Keratinocyte (primary cell): ENCODE measurements at regions not wholly inside any gene's neighbourhood (a gene's known extent, or its start where the extent isn't known, plus 50 kb on each side); places are given as distances from the start of the nearest gene placed in this dataset.
"Not testable (repeated sequence)": the region's sequence is repeated elsewhere in the genome, so short reads cannot be mapped to it uniquely, and the experiment has no call there.

Experiments used
- DNase-seq: peaks from one replicate; pipeline ENCODE4 v3.0.0-alpha.2; 2011; ENCODE audit warnings: low read depth, missing footprints, low spot score
- FAIRE-seq: peaks from 2 replicates; lab custom pipeline; 2011; peaks lifted over from hg19 to GRCh38; lab: Jason Lieb, UNC
- H2AFZ ChIP-seq: 2 replicates; pipeline ENCODE4 v1.6.0; 2012; ENCODE audit warnings: low read length, control low read depth, inconsistent platforms; ENCODE audit not compliant: control insufficient read depth
- H3K27ac ChIP-seq: 2 replicates; pipeline ENCODE4 v1.5.1; 2011; ENCODE audit warnings: low read length; ENCODE audit not compliant: control insufficient read depth, insufficient read depth
- H3K27me3 ChIP-seq: 3 replicates; pipeline ENCODE4 v1.6.0; 2011; ENCODE audit warnings: low read length; ENCODE audit not compliant: control insufficient read depth, insufficient read depth; ENCODE audit errors: extremely low read depth
- H3K36me3 ChIP-seq, 2 experiments: 2 replicates in 1 of 2; 3 replicates in 1 of 2; pipeline ENCODE4 v1.5.1; 2011; ENCODE audit warnings: low read length in 2 of 2, mild to moderate bottlenecking in 1 of 2; ENCODE audit not compliant: control insufficient read depth in 2 of 2, insufficient read depth in 2 of 2; ENCODE audit errors: extremely low read depth in 1 of 2
- H3K4me1 ChIP-seq: 3 replicates; pipeline ENCODE4 v1.5.1; 2011; ENCODE audit warnings: low read length; ENCODE audit not compliant: control insufficient read depth, insufficient read depth; ENCODE audit errors: extremely low read depth
- H3K4me2 ChIP-seq: 3 replicates; pipeline ENCODE4 v1.6.0; 2011; ENCODE audit warnings: low read depth, low read length; ENCODE audit not compliant: control insufficient read depth, insufficient read depth; ENCODE audit errors: extremely low read depth
- H3K4me3 ChIP-seq, 3 experiments: fragments of 200-600 bp in 1 of 3; sonication (generic) in 1 of 3; 2 replicates in 2 of 3; 3 replicates in 1 of 3; pipeline ENCODE4 v1.5.1; 2011 to 2016; ENCODE audit warnings: low read length in 3 of 3, mild to moderate bottlenecking in 3 of 3, control low read depth in 2 of 3, inconsistent platforms in 1 of 3, low read depth in 1 of 3, mixed read lengths in 1 of 3, mixed run types in 1 of 3, moderate library complexity in 1 of 3; ENCODE audit not compliant: control insufficient read depth in 2 of 3, insufficient read depth in 2 of 3; ENCODE audit errors: extremely low read depth in 1 of 3
- H3K79me2 ChIP-seq: 2 replicates; pipeline ENCODE4 v1.6.0; 2012; ENCODE audit warnings: low read length; ENCODE audit not compliant: control insufficient read depth, insufficient read depth
- H3K9ac ChIP-seq: 3 replicates; pipeline ENCODE4 v1.6.0; 2011; ENCODE audit warnings: low read length; ENCODE audit not compliant: control insufficient read depth, insufficient read depth; ENCODE audit errors: extremely low read depth
- H3K9me1 ChIP-seq: 3 replicates; pipeline ENCODE4 v1.6.0; 2011; ENCODE audit warnings: low read length; ENCODE audit not compliant: control insufficient read depth, insufficient read depth; ENCODE audit errors: extremely low read depth
- H3K9me3 ChIP-seq: 2 replicates; pipeline ENCODE4 v1.5.1; 2012; ENCODE audit warnings: low read depth, low read length; ENCODE audit not compliant: control insufficient read depth
- H4K20me1 ChIP-seq: 3 replicates; pipeline ENCODE4 v1.6.0; 2011; ENCODE audit warnings: low read length; ENCODE audit not compliant: control insufficient read depth, insufficient read depth; ENCODE audit errors: extremely low read depth
- EZH2 ChIP-seq: IDR thresholded peaks from one replicate; pipeline ENCODE4 v1.6.1; 2012; ENCODE audit warnings: inconsistent platforms, mild to moderate bottlenecking, low read length, moderate library complexity
- dilution Hi-C: fragments of 300-500 bp; cut with MboI; formaldehyde crosslinking; loops from one replicate; pipeline ENCODE4 v1.7.0; 2020; ENCODE audit warnings: low sequenced_read_pairs; ENCODE audit not compliant: extremely low pct_ligation_motif_present
- TF ChIP-seq, protein P1 (sequence below), 3 experiments: IDR thresholded peaks in 1 of 3; conservative IDR thresholded peaks in 1 of 3; optimal IDR thresholded peaks in 1 of 3; 2 replicates in 2 of 3; 3 replicates in 1 of 3; pipeline versions ENCODE3 to v1.5.1; 2011; ENCODE audit warnings: low read length in 3 of 3, mild to moderate bottlenecking in 3 of 3, moderate library complexity in 2 of 3, control low read depth in 1 of 3, inconsistent platforms in 1 of 3; ENCODE audit not compliant: insufficient read depth in 2 of 3; ENCODE audit errors: extremely low read depth in 1 of 3

DNA sequence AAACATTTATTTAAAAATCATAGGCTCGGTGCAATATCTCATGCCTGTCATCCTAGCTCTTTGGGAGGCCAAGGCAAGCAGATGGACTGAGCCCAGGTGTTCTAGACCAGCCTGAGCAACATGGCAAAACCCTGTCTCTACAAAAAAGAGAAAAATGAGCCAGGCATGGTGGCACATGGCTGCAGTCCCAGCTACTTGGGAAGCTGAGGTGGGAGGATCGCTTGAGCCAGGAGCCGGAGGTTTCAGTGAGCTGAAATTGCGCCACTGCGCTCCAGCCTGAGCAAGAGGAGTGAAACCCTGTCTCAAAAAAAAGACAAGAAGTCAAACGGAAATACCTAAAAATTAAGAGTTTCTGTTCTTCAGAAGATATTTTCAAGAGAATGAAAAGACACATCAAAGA lies 122.3 kb downstream of the RSL24D1 start:
- TF ChIP-seq, protein P1, sequence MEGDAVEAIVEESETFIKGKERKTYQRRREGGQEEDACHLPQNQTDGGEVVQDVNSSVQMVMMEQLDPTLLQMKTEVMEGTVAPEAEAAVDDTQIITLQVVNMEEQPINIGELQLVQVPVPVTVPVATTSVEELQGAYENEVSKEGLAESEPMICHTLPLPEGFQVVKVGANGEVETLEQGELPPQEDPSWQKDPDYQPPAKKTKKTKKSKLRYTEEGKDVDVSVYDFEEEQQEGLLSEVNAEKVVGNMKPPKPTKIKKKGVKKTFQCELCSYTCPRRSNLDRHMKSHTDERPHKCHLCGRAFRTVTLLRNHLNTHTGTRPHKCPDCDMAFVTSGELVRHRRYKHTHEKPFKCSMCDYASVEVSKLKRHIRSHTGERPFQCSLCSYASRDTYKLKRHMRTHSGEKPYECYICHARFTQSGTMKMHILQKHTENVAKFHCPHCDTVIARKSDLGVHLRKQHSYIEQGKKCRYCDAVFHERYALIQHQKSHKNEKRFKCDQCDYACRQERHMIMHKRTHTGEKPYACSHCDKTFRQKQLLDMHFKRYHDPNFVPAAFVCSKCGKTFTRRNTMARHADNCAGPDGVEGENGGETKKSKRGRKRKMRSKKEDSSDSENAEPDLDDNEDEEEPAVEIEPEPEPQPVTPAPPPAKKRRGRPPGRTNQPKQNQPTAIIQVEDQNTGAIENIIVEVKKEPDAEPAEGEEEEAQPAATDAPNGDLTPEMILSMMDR (optimal IDR thresholded peaks at IDR 0.05 in 1 of 3, IDR thresholded peaks at IDR 0.05 in 1 of 3, conservative IDR thresholded peaks at IDR 0.05 in 1 of 3; ENCODE audit: extremely low read depth in 1 of 3, insufficient read depth in 2 of 3, low read length in 3 of 3) = no peak
- no peak for TF ChIP-seq EZH2
- no peak overlapping the region for H3K4me2 ChIP-seq
- H3K9me3 ChIP-seq = no peaks in the 10 kb centered on the region
- H4K20me1 ChIP-seq = no peaks in the 10 kb centered on the region
- no peaks in the 10 kb centered on the region for H3K36me3 ChIP-seq
- FAIRE-seq (no peak), DNase-seq (no peak)
- H2AFZ ChIP-seq = no peak overlapping the region
- dilution Hi-C loops = no loop called here
- no peak overlapping the region for H3K9ac ChIP-seq
- no peak overlapping the region for H3K27ac ChIP-seq
- no peaks in the 10 kb centered on the region for H3K79me2 ChIP-seq
- no peak overlapping the region for H3K4me3 ChIP-seq
- no peaks in the 10 kb centered on the region for H3K9me1 ChIP-seq
- H3K4me1 ChIP-seq = no peaks in the 10 kb centered on the region
- H3K27me3 ChIP-seq = no peaks in the 10 kb centered on the region

DNA sequence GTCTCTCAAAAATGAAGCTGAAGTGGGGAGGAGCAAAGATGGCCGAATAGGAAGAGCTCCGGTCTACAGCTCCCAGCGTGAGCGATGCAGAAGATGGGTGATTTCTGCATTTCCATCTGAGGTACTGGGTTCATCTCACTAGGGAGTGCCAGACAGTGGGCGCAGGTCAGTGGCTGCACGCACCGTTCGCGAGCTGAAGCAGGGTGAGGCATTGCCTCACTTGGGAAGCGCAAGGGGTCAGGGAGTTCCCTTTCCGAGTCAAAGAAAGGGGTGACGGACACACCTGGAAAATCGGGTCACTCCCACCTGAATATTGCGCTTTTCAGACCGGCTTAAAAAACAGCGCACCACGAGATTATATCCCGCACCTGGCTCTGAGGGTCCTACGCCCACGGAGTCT lies 132.8 kb downstream of the RSL24D1 start:
- H3K79me2 ChIP-seq, H3K4me3 ChIP-seq, H4K20me1 ChIP-seq, H3K4me2 ChIP-seq, H3K9me3 ChIP-seq, dilution Hi-C loops, H3K27ac ChIP-seq, H2AFZ ChIP-seq, H3K9ac ChIP-seq, H3K9me1 ChIP-seq, DNase-seq, H3K36me3 ChIP-seq, FAIRE-seq, H3K4me1 ChIP-seq, H3K27me3 ChIP-seq: not testable (repeated sequence)

DNA sequence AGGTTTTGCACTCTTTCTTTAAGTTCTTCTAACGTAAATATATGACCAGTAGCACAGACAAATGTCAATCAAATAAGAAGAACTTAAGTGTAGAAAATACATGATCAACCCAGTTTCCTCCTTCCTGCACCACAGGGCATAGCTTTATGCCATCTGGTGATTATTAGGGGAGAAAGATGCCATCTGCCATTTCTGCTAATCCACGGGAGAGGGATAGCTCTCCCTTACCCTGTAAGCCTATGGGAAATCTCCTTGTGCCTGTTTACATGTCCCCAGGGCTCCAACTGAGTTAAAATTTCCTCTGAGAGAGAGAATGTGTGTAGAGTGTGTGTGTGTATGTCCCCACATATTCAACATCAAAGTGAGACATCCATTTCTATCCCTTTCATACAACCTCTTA lies 135.9 kb downstream of the RSL24D1 start:
- FAIRE-seq = no peak
- no peak overlapping the region for H3K27ac ChIP-seq
- DNase-seq = no peak
- H3K9me3 ChIP-seq = no peaks in the 10 kb centered on the region
- TF ChIP-seq EZH2 = no peak
- TF ChIP-seq, protein P1 (optimal IDR thresholded peaks at IDR 0.05 in 1 of 3, IDR thresholded peaks at IDR 0.05 in 1 of 3, conservative IDR thresholded peaks at IDR 0.05 in 1 of 3; ENCODE audit: extremely low read depth in 1 of 3, insufficient read depth in 2 of 3, low read length in 3 of 3) = no peak
- no peaks in the 10 kb centered on the region for H4K20me1 ChIP-seq
- no peaks in the 10 kb centered on the region for H3K36me3 ChIP-seq
- no peak overlapping the region for H3K4me3 ChIP-seq
- dilution Hi-C loops = no loop called here
- H2AFZ ChIP-seq = no peak overlapping the region
- H3K27me3 ChIP-seq = no peaks in the 10 kb centered on the region
- H3K79me2 ChIP-seq = no peaks in the 10 kb centered on the region
- no peak overlapping the region for H3K9ac ChIP-seq
- H3K9me1 ChIP-seq = no peaks in the 10 kb centered on the region
- no peak overlapping the region for H3K4me2 ChIP-seq
- H3K4me1 ChIP-seq = no peaks in the 10 kb centered on the region
